ENCODE measurements at regions not wholly inside any gene's neighbourhood (a gene's known extent, or its start where the extent isn't known, plus 50 kb on each side); places are given as distances from the start of the nearest gene placed in this dataset.

- no peaks in the 10 kb centered on the region for H3K79me2 ChIP-seq (ENCODE audit: insufficient read depth, low read length)
- no peak overlapping the region for H3K18ac ChIP-seq (ENCODE audit: insufficient read length, low read depth, low read length)
- no peak for TF ChIP-seq CTCF (conservative IDR thresholded peaks at IDR 0.05)
- no CpG with 5 or more reads among the region's 3 CpGs for WGBS (ENCODE audit: extremely low coverage, insufficient read length, low lambda C conversion rate)
- no peaks in the 10 kb centered on the region for H3K4me1 ChIP-seq (ENCODE audit: insufficient read depth, low read length)
- H2BK5ac ChIP-seq (ENCODE audit: insufficient read length, low read length) = no peak overlapping the region
- no peak overlapping the region for H2BK15ac ChIP-seq (ENCODE audit: low read depth, low read length)
- no peak overlapping the region for H3K9ac ChIP-seq (ENCODE audit: extremely low read depth, insufficient read length, low read length)
- H2AFZ ChIP-seq (ENCODE audit: low read length) = no peak overlapping the region
- no peak overlapping the region for H4K91ac ChIP-seq (ENCODE audit: insufficient read length, low read depth, low read length)
- no peaks in the 10 kb centered on the region for H3K27me3 Mint-ChIP-seq (ENCODE audit: low read depth)
- no peak overlapping the region for H4K8ac ChIP-seq (replicated peaks; ENCODE audit: insufficient read length, low read depth, low read length)
- no peaks in the 10 kb centered on the region for H3K79me1 ChIP-seq (ENCODE audit: insufficient read depth, low read depth, low read length, poor library complexity, severe bottlenecking)
- H2AK5ac ChIP-seq (ENCODE audit: insufficient read length, low read length) = no peak overlapping the region
- H3K4me1 Mint-ChIP-seq = no peaks in the 10 kb centered on the region
- no peak overlapping the region for H3K56ac ChIP-seq (ENCODE audit: insufficient read length, low read depth, low read length)
- no peak overlapping the region for H3T11ph ChIP-seq (ENCODE audit: low read length)
- H2BK120ac ChIP-seq (ENCODE audit: low read depth, low read length, poor library complexity, severe bottlenecking) = no peak overlapping the region
- no peaks in the 10 kb centered on the region for H3K23me2 ChIP-seq (ENCODE audit: insufficient read length, low read depth, low read length, poor library complexity, severe bottlenecking)
- no peak overlapping the region for H3K14ac ChIP-seq (ENCODE audit: insufficient read depth, low read length)
- no peak overlapping the region for H2BK12ac ChIP-seq (ENCODE audit: insufficient read length, low read depth, low read length)
- no peaks in the 10 kb centered on the region for H3K9me3 ChIP-seq (ENCODE audit: control insufficient read depth, low read depth, low read length)
- no peak overlapping the region for H3K4me3 Mint-ChIP-seq
- no peak overlapping the region for H3K4ac ChIP-seq (ENCODE audit: low read depth, low read length)
- peaks cover 0 to 2% (median 0%) of the 10 kb centered on the region in 3 experiments; a peak in 2 of 7 replicates for H3K36me3 Mint-ChIP-seq (ENCODE audit: insufficient read depth in 1 of 3, low read depth in 3 of 3)
- H4K5ac ChIP-seq (ENCODE audit: insufficient read length, low read depth, low read length) = no peak overlapping the region
- no peak overlapping the region for H2BK20ac ChIP-seq (ENCODE audit: low read depth, low read length, poor library complexity, severe bottlenecking)
- H4K20me1 ChIP-seq (ENCODE audit: control insufficient read depth, insufficient read depth, insufficient read length) = no peaks in the 10 kb centered on the region
- H3K9me3 Mint-ChIP-seq = no peaks in the 10 kb centered on the region
- H3K4me2 ChIP-seq (ENCODE audit: insufficient read depth, insufficient read length, low read length) = no peak overlapping the region
- no peak for DNase-seq
- no peaks in the 10 kb centered on the region for H3K27me3 ChIP-seq (ENCODE audit: insufficient read depth, low read length)
- no peak overlapping the region for H3K27ac ChIP-seq (ENCODE audit: insufficient read length, low read depth, low read length)
- H3K27ac Mint-ChIP-seq = no peak overlapping the region
- H3K23ac ChIP-seq (ENCODE audit: insufficient read length, low read depth, low read length) = no peak overlapping the region
These were observed 823.3 kb upstream of the NUDT12 start for GRCh38 chr5:104385906-104386305.
